Uterus (tissue), 2 donors: ENCODE measurements at regions not wholly inside any gene's neighbourhood (a gene's known extent, or its start where the extent isn't known, plus 50 kb on each side); places are given as distances from the start of the nearest gene placed in this dataset.
"Not testable (repeated sequence)": the region's sequence is repeated elsewhere in the genome, so short reads cannot be mapped to it uniquely, and the experiment has no call there.

Experiments used
- CTCF ChIP-seq, 4 experiments: fragments of 200-600 bp in 2 of 4; fragments of 450-650 bp in 2 of 4; sonication (generic) in 2 of 4; IDR thresholded peaks; one replicate each; pipeline ENCODE4 v1.5.1; 2016 to 2019; ENCODE audit warnings: antibody characterized with exemption in 4 of 4, mild to moderate bottlenecking in 2 of 4, moderate library complexity in 1 of 4
- POLR2A ChIP-seq, 2 donors: fragments of 450-650 bp; IDR thresholded peaks; one replicate each; pipeline ENCODE4 v1.6.1; 2016; ENCODE audit warnings: antibody characterized with exemption in 2 of 2, mild to moderate bottlenecking in 1 of 2, moderate library complexity in 1 of 2

GRCh38 chr1:148248798-148249197 lies 96.7 kb upstream of the NBPF11 start:
- not testable (repeated sequence) for TF ChIP-seq CTCF, POLR2A (IDR thresholded peaks at IDR 0.05)
